Stimulated activated naive CD8-positive, alpha-beta T cell treated with anti-CD3 and anti-CD28 coated beads, Interleukin-15, Interleukin-2, amounts not matched to agents 100 ng/mL and 50 ng/mL, for 24 hours (primary cell): ENCODE measurements at regions not wholly inside any gene's neighbourhood (a gene's known extent, or its start where the extent isn't known, plus 50 kb on each side); places are given as distances from the start of the nearest gene placed in this dataset.
"Not testable (repeated sequence)": the region's sequence is repeated elsewhere in the genome, so short reads cannot be mapped to it uniquely, and the experiment has no call there.

Source experiments
- H3K27ac Mint-ChIP-seq: one replicate; pipeline ENCODE4 v1.8.0; 2021; ENCODE audit warnings: mild to moderate bottlenecking, mixed read lengths
- H3K27me3 Mint-ChIP-seq: one replicate; pipeline ENCODE4 v1.8.0; 2021; ENCODE audit warnings: mixed read lengths
- H3K36me3 Mint-ChIP-seq: one replicate; pipeline ENCODE4 v1.8.0; 2021; ENCODE audit warnings: low read depth, mixed read lengths
- H3K4me1 Mint-ChIP-seq: one replicate; pipeline ENCODE4 v1.8.0; 2021; ENCODE audit warnings: low read depth, mixed read lengths
- H3K4me3 Mint-ChIP-seq: one replicate; pipeline ENCODE4 v1.8.0; 2021; ENCODE audit warnings: mild to moderate bottlenecking, mixed read lengths
- H3K9me3 Mint-ChIP-seq: one replicate; pipeline ENCODE4 v1.8.0; 2021; ENCODE audit warnings: mixed read lengths

GRCh38 chr4:26064009-26064408 is 150.0 kb downstream of the SMIM20 start:
- not testable (repeated sequence) for H3K27me3 Mint-ChIP-seq, H3K4me3 Mint-ChIP-seq, H3K4me1 Mint-ChIP-seq, H3K27ac Mint-ChIP-seq, H3K36me3 Mint-ChIP-seq, H3K9me3 Mint-ChIP-seq

GRCh38 chr4:26065833-26066232 is 151.8 kb downstream of the SMIM20 start:
- Mint-ChIP-seq H3K4me3 (no peak overlapping the region), H3K27ac (no peak overlapping the region), H3K9me3 (no peaks in the 10 kb centered on the region), H3K27me3 (peaks cover 10% of the 10 kb centered on the region), H3K4me1 (peaks cover 13% of the 10 kb centered on the region), H3K36me3 (no peaks in the 10 kb centered on the region)

GRCh38 chr4:26067035-26067434 is 153.0 kb downstream of the SMIM20 start:
- H3K27me3 Mint-ChIP-seq: peaks cover 10% of the 10 kb centered on the region
- no peaks in the 10 kb centered on the region for H3K9me3 Mint-ChIP-seq
- no peak overlapping the region for H3K4me3 Mint-ChIP-seq
- H3K36me3 Mint-ChIP-seq: peaks cover 4% of the 10 kb centered on the region
- peaks cover 19% of the 10 kb centered on the region for H3K4me1 Mint-ChIP-seq
- H3K27ac Mint-ChIP-seq: no peak overlapping the region

- Mint-ChIP-seq H3K27ac (peak overlapping the region; percentile 36), H3K27me3 (peaks cover 10% of the 10 kb centered on the region)
These were observed 155.2 kb downstream of the SMIM20 start for GRCh38 chr4:26069218-26069617.

GRCh38 chr4:26071688-26072087 is 157.7 kb downstream of the SMIM20 start:
- Mint-ChIP-seq H3K4me3 (no peak overlapping the region), H3K27me3 (peaks cover 4% of the 10 kb centered on the region), H3K9me3 (peaks cover 4% of the 10 kb centered on the region), H3K4me1 (peaks cover 59% of the 10 kb centered on the region), H3K36me3 (peaks cover 17% of the 10 kb centered on the region), H3K27ac (no peak overlapping the region)

More at GRCh38 chr4:26069218-26069617, 155.2 kb downstream of the SMIM20 start:
- H3K4me3 Mint-ChIP-seq: no peak overlapping the region
- H3K4me1 Mint-ChIP-seq: peaks cover 34% of the 10 kb centered on the region
- H3K36me3 Mint-ChIP-seq: peaks cover 4% of the 10 kb centered on the region
- no peaks in the 10 kb centered on the region for H3K9me3 Mint-ChIP-seq

- Mint-ChIP-seq H3K9me3 (peaks cover 11% of the 10 kb centered on the region), H3K36me3 (peaks cover 33% of the 10 kb centered on the region), H3K27me3 (no peaks in the 10 kb centered on the region), H3K4me1 (peaks cover 81% of the 10 kb centered on the region), H3K4me3 (peak overlapping the region; percentile 75), H3K27ac (peak overlapping the region; percentile 96)
These were observed 160.0 kb downstream of the SMIM20 start for GRCh38 chr4:26073886-26074560.

- Mint-ChIP-seq H3K27ac (peak overlapping the region; percentile 96), H3K36me3 (peaks cover 33% of the 10 kb centered on the region), H3K4me3 (peak overlapping the region; percentile 75)
These were observed 160.9 kb downstream of the SMIM20 start for GRCh38 chr4:26074712-26075430.

GRCh38 chr4:26075583-26075982 is 161.6 kb downstream of the SMIM20 start:
- peak overlapping the region; percentile 96 for H3K27ac Mint-ChIP-seq
- H3K36me3 Mint-ChIP-seq: peaks cover 39% of the 10 kb centered on the region
- peaks cover 6% of the 10 kb centered on the region for H3K27me3 Mint-ChIP-seq
- peak overlapping the region; percentile 75 for H3K4me3 Mint-ChIP-seq
- H3K9me3 Mint-ChIP-seq: peaks cover 11% of the 10 kb centered on the region
- H3K4me1 Mint-ChIP-seq: peaks cover 84% of the 10 kb centered on the region

More at GRCh38 chr4:26074712-26075430, 160.9 kb downstream of the SMIM20 start:
- Mint-ChIP-seq H3K9me3 (peaks cover 11% of the 10 kb centered on the region), H3K4me1 (peaks cover 78% of the 10 kb centered on the region), H3K27me3 (no peaks in the 10 kb centered on the region)

- peaks cover 42% of the 10 kb centered on the region for H3K36me3 Mint-ChIP-seq
- H3K27ac Mint-ChIP-seq: peak overlapping the region; percentile 96
- H3K4me3 Mint-ChIP-seq: peak overlapping the region; percentile 75
- peaks cover 6% of the 10 kb centered on the region for H3K27me3 Mint-ChIP-seq
- H3K9me3 Mint-ChIP-seq: peaks cover 13% of the 10 kb centered on the region
- H3K4me1 Mint-ChIP-seq: peaks cover 84% of the 10 kb centered on the region
These were observed 162.1 kb downstream of the SMIM20 start for GRCh38 chr4:26076000-26076587.

GRCh38 chr4:26076896-26077295 is 162.9 kb downstream of the SMIM20 start:
- Mint-ChIP-seq H3K9me3 (peaks cover 17% of the 10 kb centered on the region), H3K4me3 (no peak overlapping the region), H3K27ac (peak overlapping the region; percentile 96), H3K27me3 (peaks cover 6% of the 10 kb centered on the region), H3K4me1 (peaks cover 85% of the 10 kb centered on the region), H3K36me3 (peaks cover 42% of the 10 kb centered on the region)

GRCh38 chr4:26077756-26078155 is 163.7 kb downstream of the SMIM20 start:
- no peak overlapping the region for H3K4me3 Mint-ChIP-seq
- H3K36me3 Mint-ChIP-seq: peaks cover 42% of the 10 kb centered on the region
- peak overlapping the region; percentile 96 for H3K27ac Mint-ChIP-seq
- H3K27me3 Mint-ChIP-seq: peaks cover 6% of the 10 kb centered on the region
- H3K9me3 Mint-ChIP-seq: peaks cover 17% of the 10 kb centered on the region
- H3K4me1 Mint-ChIP-seq: peaks cover 89% of the 10 kb centered on the region

GRCh38 chr4:26080870-26081628 is 167.0 kb downstream of the SMIM20 start:
- H3K9me3 Mint-ChIP-seq: peaks cover 17% of the 10 kb centered on the region
- peaks cover 35% of the 10 kb centered on the region for H3K36me3 Mint-ChIP-seq
- peaks cover 13% of the 10 kb centered on the region for H3K27me3 Mint-ChIP-seq
- peak overlapping the region; percentile 94 for H3K27ac Mint-ChIP-seq
- peaks cover 87% of the 10 kb centered on the region for H3K4me1 Mint-ChIP-seq
- peak overlapping the region; percentile 5 for H3K4me3 Mint-ChIP-seq

GRCh38 chr4:26081795-26082498 is 167.9 kb downstream of the SMIM20 start:
- Mint-ChIP-seq H3K36me3 (peaks cover 26% of the 10 kb centered on the region), H3K4me1 (peaks cover 83% of the 10 kb centered on the region), H3K9me3 (peaks cover 11% of the 10 kb centered on the region), H3K4me3 (peak overlapping the region; percentile 5), H3K27ac (peak overlapping the region; percentile 94), H3K27me3 (peaks cover 13% of the 10 kb centered on the region)

GRCh38 chr4:26082565-26082964 is 168.5 kb downstream of the SMIM20 start:
- H3K9me3 Mint-ChIP-seq: peaks cover 11% of the 10 kb centered on the region
- no peak overlapping the region for H3K4me3 Mint-ChIP-seq
- peaks cover 83% of the 10 kb centered on the region for H3K4me1 Mint-ChIP-seq
- peak overlapping the region; percentile 94 for H3K27ac Mint-ChIP-seq
- H3K27me3 Mint-ChIP-seq: peaks cover 13% of the 10 kb centered on the region
- H3K36me3 Mint-ChIP-seq: peaks cover 20% of the 10 kb centered on the region
